Body of pancreas (tissue), 4 donors: ENCODE measurements at regions not wholly inside any gene's neighbourhood (a gene's known extent, or its start where the extent isn't known, plus 50 kb on each side); places are given as distances from the start of the nearest gene placed in this dataset.
"Not testable (repeated sequence)": the region's sequence is repeated elsewhere in the genome, so short reads cannot be mapped to it uniquely, and the experiment has no call there.

Experiments used
- ATAC-seq: fragments of 150-250 bp; one replicate; pipeline ENCODE4 v1.9.1; 2016
- DNase-seq, 4 donors: peaks; one replicate each; pipeline ENCODE4 v3.0.0-alpha.2; 2019
- H3K27ac ChIP-seq, 4 donors: fragments of 200-600 bp; sonication (generic); 1 replicate in 3 of 4; 2 replicates in 1 of 4; pipeline versions ENCODE4 v1.5.1 to v1.6.1; 2016 to 2019; ENCODE audit warnings: mild to moderate bottlenecking in 1 of 4, mixed read lengths in 1 of 4, moderate library complexity in 1 of 4
- H3K27me3 ChIP-seq, 2 donors: fragments of 200-600 bp; sonication (generic); one replicate each; pipeline ENCODE4 v1.6.0; 2016; ENCODE audit warnings: mild to moderate bottlenecking in 1 of 2
- H3K36me3 ChIP-seq, 2 donors: fragments of 200-600 bp; sonication (generic); replicated peaks in 1 of 2; 2 replicates each; pipeline ENCODE4 v1.5.1; 2016; ENCODE audit warnings: low read depth in 2 of 2; ENCODE audit not compliant: insufficient read depth in 1 of 2
- H3K4me1 ChIP-seq: fragments of 200-600 bp; sonication (generic); one replicate; pipeline ENCODE4 v1.6.0; 2016
- H3K4me3 ChIP-seq, 2 donors: fragments of 200-600 bp; sonication (generic); 1 replicate in 1 of 2; 2 replicates in 1 of 2; pipeline ENCODE4 v1.5.1; 2016 to 2019
- H3K9me3 ChIP-seq, 3 donors: fragments of 200-600 bp; sonication (generic); 1 replicate in 2 of 3; 2 replicates in 1 of 3; pipeline ENCODE4 v1.5.1; 2016
- POLR2A ChIP-seq, 3 donors: fragments of 450-650 bp; IDR thresholded peaks; one replicate each; pipeline ENCODE4 v1.6.1; 2016; ENCODE audit warnings: antibody characterized with exemption in 3 of 3, mild to moderate bottlenecking in 2 of 3
- WGBS, 2 donors: methylation state at CpG; one replicate each; pipeline ENCODE4 v1.1.5; 2017; 5-methylcytosine and 5-hydroxymethylcytosine counted together
- intact Hi-C: fragments of 100-400 bp; cut with DNase I; formaldehyde crosslinking; loops from one replicate; pipeline ENCODE4 v1.15.1; 2023
- TF ChIP-seq, protein P1 (sequence below), 7 experiments: fragments of 450-650 bp in 4 of 7; fragments of 200-600 bp in 3 of 7; sonication (generic) in 3 of 7; IDR thresholded peaks; one replicate each; pipeline ENCODE4 v1.5.1; 2016 to 2019; ENCODE audit warnings: antibody characterized with exemption in 7 of 7

- peaks cover 10% of the 10 kb centered on the region for H3K4me1 ChIP-seq
- H3K27ac ChIP-seq = no peak overlapping the region
- H3K4me3 ChIP-seq = no peak overlapping the region
- intact Hi-C loops = no loop called here
- TF ChIP-seq, protein P1, sequence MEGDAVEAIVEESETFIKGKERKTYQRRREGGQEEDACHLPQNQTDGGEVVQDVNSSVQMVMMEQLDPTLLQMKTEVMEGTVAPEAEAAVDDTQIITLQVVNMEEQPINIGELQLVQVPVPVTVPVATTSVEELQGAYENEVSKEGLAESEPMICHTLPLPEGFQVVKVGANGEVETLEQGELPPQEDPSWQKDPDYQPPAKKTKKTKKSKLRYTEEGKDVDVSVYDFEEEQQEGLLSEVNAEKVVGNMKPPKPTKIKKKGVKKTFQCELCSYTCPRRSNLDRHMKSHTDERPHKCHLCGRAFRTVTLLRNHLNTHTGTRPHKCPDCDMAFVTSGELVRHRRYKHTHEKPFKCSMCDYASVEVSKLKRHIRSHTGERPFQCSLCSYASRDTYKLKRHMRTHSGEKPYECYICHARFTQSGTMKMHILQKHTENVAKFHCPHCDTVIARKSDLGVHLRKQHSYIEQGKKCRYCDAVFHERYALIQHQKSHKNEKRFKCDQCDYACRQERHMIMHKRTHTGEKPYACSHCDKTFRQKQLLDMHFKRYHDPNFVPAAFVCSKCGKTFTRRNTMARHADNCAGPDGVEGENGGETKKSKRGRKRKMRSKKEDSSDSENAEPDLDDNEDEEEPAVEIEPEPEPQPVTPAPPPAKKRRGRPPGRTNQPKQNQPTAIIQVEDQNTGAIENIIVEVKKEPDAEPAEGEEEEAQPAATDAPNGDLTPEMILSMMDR (IDR thresholded peaks at IDR 0.05) = no peak
- TF ChIP-seq POLR2A (IDR thresholded peaks at IDR 0.05) = no peak
- 79 to 92% methylated on average over 1 of the region's 1 CpG for WGBS, 2 donors
- ATAC-seq (no peak), DNase-seq (no peak)
- H3K36me3 ChIP-seq = no peaks in the 10 kb centered on the region
- no peaks in the 10 kb centered on the region for H3K27me3 ChIP-seq
- no peaks in the 10 kb centered on the region for H3K9me3 ChIP-seq
Observed at GRCh38 chr6:133085471-133085870, 155.7 kb upstream of the EYA4 start.

- intact Hi-C loops = no loop called here
- ATAC-seq = no peak
Observed at GRCh38 chr6:133085896-133086295, 155.3 kb upstream of the EYA4 start.

GRCh38 chr6:133088931-133089695, 152.0 kb upstream of the EYA4 start:
- 71 to 75% methylated on average over 5 of the region's 5 CpGs for WGBS, 2 donors
- no peak overlapping the region for H3K27ac ChIP-seq
- ATAC-seq (no peak), DNase-seq (no peak)
- H3K4me1 ChIP-seq = peaks cover under 1% of the 10 kb centered on the region
- TF ChIP-seq, protein P1 (IDR thresholded peaks at IDR 0.05) = no peak
- no peak for TF ChIP-seq POLR2A (IDR thresholded peaks at IDR 0.05)
- no peaks in the 10 kb centered on the region for H3K36me3 ChIP-seq
- no peak overlapping the region for H3K4me3 ChIP-seq
- H3K9me3 ChIP-seq = no peaks in the 10 kb centered on the region
- intact Hi-C loops = no loop called here
- no peaks in the 10 kb centered on the region for H3K27me3 ChIP-seq

More at GRCh38 chr6:133085896-133086295, 155.3 kb upstream of the EYA4 start:
- H3K4me3 ChIP-seq = no peak overlapping the region
- WGBS, 2 donors = 44 to 45% methylated on average over 2 of the region's 2 CpGs
- H3K36me3 ChIP-seq = no peaks in the 10 kb centered on the region
- no peaks in the 10 kb centered on the region for H3K27me3 ChIP-seq
- peaks cover 10% of the 10 kb centered on the region for H3K4me1 ChIP-seq
- no peak overlapping the region for H3K27ac ChIP-seq
- DNase-seq = no peak
- no peak for TF ChIP-seq POLR2A (IDR thresholded peaks at IDR 0.05)
- TF ChIP-seq, protein P1 (IDR thresholded peaks at IDR 0.05) = no peak
- no peaks in the 10 kb centered on the region for H3K9me3 ChIP-seq

- no peaks in the 10 kb centered on the region for H3K36me3 ChIP-seq
- H3K27ac ChIP-seq = no peak overlapping the region
- WGBS, 2 donors = 94 to 95% methylated on average over 1 of the region's 1 CpG
- ATAC-seq (no peak), DNase-seq (no peak)
- intact Hi-C loops = no loop called here
- peaks cover 9% of the 10 kb centered on the region for H3K4me1 ChIP-seq
- no peaks in the 10 kb centered on the region for H3K27me3 ChIP-seq
- H3K4me3 ChIP-seq = no peak overlapping the region
- H3K9me3 ChIP-seq = no peaks in the 10 kb centered on the region
- TF ChIP-seq POLR2A (IDR thresholded peaks at IDR 0.05) = no peak
- TF ChIP-seq, protein P1 (IDR thresholded peaks at IDR 0.05) = no peak
Observed at GRCh38 chr6:133092199-133092598, 149.0 kb upstream of the EYA4 start.

GRCh38 chr6:133092771-133093170, 148.4 kb upstream of the EYA4 start:
- no peaks in the 10 kb centered on the region for H3K27me3 ChIP-seq
- H3K4me1 ChIP-seq = peaks cover 9% of the 10 kb centered on the region
- 59 to 84% methylated on average over 5 of the region's 5 CpGs for WGBS, 2 donors
- H3K9me3 ChIP-seq = no peaks in the 10 kb centered on the region
- DNase-seq (no peak), ATAC-seq (no peak)
- no peaks in the 10 kb centered on the region for H3K36me3 ChIP-seq
- TF ChIP-seq, protein P1 (IDR thresholded peaks at IDR 0.05) = no peak
- no peak for TF ChIP-seq POLR2A (IDR thresholded peaks at IDR 0.05)
- intact Hi-C loops = no loop called here
- H3K27ac ChIP-seq = no peak overlapping the region
- no peak overlapping the region for H3K4me3 ChIP-seq

GRCh38 chr6:133093211-133093610, 147.9 kb upstream of the EYA4 start:
- H3K27me3 ChIP-seq, H3K36me3 ChIP-seq, intact Hi-C loops, H3K4me3 ChIP-seq, ATAC-seq, H3K9me3 ChIP-seq, DNase-seq, H3K4me1 ChIP-seq, H3K27ac ChIP-seq: not testable (repeated sequence)
- 57 to 60% methylated on average over 3 of the region's 3 CpGs for WGBS, 2 donors
